ENCODE measurements at regions not wholly inside any gene's neighbourhood (a gene's known extent, or its start where the extent isn't known, plus 50 kb on each side); places are given as distances from the start of the nearest gene placed in this dataset.

DNA sequence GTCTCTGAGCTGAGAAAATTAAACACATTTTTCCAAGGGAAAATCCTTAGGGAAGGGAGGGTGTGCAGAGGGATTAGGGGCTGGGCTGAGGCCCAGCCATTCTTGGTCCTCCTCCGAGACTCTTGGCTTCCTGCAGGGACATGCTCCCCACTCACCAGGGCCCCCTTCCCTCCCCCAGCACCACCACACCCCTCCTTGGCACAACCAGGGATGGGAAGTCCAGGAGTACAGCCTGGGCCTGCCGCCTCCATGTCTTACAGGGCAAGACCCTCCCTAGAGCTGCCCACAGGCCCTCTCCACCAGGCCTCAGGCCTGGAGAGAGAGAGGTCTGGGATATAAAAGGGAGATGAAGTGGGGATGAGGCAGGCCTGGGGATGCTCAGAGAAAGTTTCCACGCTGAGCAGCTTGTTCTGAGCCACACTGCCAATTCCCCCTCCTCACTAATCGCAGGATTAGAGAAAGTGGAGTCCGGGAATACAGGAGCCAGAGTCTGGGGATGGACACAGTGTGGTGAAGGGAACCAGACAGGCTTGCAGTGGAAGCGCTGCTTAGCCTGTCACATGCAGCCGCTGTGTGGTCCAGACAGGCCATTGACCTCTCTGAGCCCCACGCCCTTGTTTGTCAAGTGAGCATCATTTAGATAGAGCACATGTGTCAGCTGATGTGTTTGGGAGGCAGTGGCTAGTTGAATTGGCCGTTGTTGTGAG, 105.5 kb downstream of the MRPL14 start:
- TF ChIP-seq, protein P1, sequence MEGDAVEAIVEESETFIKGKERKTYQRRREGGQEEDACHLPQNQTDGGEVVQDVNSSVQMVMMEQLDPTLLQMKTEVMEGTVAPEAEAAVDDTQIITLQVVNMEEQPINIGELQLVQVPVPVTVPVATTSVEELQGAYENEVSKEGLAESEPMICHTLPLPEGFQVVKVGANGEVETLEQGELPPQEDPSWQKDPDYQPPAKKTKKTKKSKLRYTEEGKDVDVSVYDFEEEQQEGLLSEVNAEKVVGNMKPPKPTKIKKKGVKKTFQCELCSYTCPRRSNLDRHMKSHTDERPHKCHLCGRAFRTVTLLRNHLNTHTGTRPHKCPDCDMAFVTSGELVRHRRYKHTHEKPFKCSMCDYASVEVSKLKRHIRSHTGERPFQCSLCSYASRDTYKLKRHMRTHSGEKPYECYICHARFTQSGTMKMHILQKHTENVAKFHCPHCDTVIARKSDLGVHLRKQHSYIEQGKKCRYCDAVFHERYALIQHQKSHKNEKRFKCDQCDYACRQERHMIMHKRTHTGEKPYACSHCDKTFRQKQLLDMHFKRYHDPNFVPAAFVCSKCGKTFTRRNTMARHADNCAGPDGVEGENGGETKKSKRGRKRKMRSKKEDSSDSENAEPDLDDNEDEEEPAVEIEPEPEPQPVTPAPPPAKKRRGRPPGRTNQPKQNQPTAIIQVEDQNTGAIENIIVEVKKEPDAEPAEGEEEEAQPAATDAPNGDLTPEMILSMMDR (IDR thresholded peaks at IDR 0.05; ENCODE audit: poor library complexity): no peak
- no peak for TF ChIP-seq EZH2 (IDR thresholded peaks at IDR 0.05; ENCODE audit: borderline replicate concordance)

Measured in hepatocyte (in vitro differentiated cells).